AG09309 (cell line): ENCODE measurements at regions not wholly inside any gene's neighbourhood (a gene's known extent, or its start where the extent isn't known, plus 50 kb on each side); places are given as distances from the start of the nearest gene placed in this dataset.

Experiments
- DNase-seq: peaks from one replicate; pipeline ENCODE4 v3.0.0-alpha.2; 2010; ENCODE audit warnings: low read depth
- H3K4me3 ChIP-seq: 2 replicates; pipeline ENCODE4 v1.5.1; 2011; ENCODE audit warnings: mild to moderate bottlenecking, low read depth, low read length, moderate library complexity; ENCODE audit not compliant: control insufficient read depth
- TF ChIP-seq, protein P1 (sequence below): IDR thresholded peaks from 2 replicates; pipeline ENCODE4 v1.5.1; 2011; ENCODE audit warnings: mild to moderate bottlenecking, low read depth, low read length, inconsistent platforms; ENCODE audit not compliant: insufficient read depth, control insufficient read depth; ENCODE audit errors: missing control alignments

DNA sequence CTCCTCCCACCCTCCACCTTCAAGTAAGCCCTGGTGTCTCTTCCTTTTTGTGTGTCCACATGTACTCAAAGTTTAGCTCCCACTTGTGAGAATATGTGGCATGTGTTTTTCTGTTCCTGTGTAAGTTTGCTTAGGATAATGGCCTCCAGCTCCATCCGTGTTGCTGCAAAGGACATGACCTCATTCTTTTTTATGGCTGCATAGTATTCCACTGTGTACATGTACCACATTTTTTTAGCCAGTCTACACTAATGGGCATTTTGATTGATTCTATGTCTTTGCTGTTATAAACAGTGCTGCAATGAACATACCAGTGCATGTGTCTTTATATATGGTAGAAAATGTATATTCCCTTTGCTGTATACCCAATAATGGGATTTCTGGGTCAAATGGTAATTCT lies 710.9 kb downstream of the CCSER2 start:
- DNase-seq: no peak
- no peak overlapping the region for H3K4me3 ChIP-seq
- TF ChIP-seq, protein P1, sequence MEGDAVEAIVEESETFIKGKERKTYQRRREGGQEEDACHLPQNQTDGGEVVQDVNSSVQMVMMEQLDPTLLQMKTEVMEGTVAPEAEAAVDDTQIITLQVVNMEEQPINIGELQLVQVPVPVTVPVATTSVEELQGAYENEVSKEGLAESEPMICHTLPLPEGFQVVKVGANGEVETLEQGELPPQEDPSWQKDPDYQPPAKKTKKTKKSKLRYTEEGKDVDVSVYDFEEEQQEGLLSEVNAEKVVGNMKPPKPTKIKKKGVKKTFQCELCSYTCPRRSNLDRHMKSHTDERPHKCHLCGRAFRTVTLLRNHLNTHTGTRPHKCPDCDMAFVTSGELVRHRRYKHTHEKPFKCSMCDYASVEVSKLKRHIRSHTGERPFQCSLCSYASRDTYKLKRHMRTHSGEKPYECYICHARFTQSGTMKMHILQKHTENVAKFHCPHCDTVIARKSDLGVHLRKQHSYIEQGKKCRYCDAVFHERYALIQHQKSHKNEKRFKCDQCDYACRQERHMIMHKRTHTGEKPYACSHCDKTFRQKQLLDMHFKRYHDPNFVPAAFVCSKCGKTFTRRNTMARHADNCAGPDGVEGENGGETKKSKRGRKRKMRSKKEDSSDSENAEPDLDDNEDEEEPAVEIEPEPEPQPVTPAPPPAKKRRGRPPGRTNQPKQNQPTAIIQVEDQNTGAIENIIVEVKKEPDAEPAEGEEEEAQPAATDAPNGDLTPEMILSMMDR: no peak

DNA sequence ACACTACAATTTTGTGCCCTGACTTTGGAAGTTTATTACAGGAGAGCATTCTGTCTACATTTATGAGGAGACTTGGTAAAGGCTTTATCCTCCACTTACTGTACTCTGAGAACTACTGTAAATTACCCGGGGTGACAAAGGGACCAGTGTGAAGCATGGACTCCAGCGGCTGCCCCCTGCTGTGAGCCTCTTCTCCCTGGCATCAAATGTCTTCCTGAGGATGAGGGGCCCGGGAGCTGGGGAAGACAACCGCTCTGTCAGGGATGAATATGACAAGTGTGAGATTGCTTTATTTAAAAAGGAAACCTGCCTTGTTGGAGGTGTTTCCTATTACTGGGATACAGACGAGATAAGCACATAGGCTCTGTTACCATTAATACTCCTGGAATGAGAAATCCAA lies 714.8 kb downstream of the CCSER2 start:
- no peak for DNase-seq
- TF ChIP-seq, protein P1: no peak
- H3K4me3 ChIP-seq: no peak overlapping the region

DNA sequence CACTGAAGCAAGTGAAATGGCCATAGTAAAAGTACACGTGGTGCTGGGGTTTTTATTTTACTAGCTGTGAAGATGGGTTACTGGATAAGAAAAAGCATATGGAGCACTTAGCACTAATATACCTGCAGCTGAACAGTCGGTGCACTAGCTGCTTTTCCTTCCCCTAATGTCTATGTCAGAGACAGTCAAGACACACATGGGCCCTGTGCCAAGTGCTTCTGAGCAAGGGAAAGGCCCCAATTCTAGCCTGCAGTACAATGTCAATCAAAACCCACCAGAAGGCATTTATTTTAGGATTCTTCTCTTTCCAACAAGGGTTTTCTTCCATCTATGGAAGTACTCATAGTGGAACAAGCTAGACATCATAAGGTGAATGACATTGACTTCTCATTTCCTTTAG lies 716.7 kb downstream of the CCSER2 start:
- H3K4me3 ChIP-seq: no peak overlapping the region
- DNase-seq: no peak
- TF ChIP-seq, protein P1: no peak

DNA sequence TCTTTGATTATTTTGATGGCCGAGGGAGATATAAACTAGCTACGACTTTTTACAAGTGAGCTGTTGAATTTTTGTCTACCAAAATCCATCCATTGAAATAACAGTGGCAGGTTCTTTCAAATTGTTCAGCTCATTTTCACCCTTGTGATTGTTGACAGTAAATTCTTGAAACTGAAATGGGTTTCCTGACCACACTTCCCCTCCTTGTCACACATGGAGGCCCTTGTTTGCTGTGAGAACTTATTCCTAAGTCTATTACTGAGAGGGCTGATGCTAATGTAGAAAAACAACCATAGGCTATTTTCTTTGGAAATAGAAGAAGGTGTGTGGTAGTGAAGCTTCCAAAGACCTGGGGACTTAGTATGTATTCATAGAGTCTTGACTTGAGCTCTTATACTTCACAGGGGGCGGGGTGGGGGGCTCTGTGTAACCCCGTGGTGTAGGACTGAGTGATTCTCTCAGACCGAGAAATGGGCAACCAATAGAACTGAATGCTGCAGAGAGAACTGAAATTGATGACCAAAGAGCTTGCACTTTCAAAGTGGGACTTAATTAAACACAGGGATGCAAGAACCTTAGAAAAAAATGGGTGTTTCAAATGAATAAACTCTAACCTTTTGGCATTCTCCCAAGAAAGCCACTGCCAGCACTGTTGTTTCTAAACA lies 718.9 kb downstream of the CCSER2 start:
- DNase-seq: no peak
- TF ChIP-seq, protein P1: no peak
- H3K4me3 ChIP-seq: no peak overlapping the region

DNA sequence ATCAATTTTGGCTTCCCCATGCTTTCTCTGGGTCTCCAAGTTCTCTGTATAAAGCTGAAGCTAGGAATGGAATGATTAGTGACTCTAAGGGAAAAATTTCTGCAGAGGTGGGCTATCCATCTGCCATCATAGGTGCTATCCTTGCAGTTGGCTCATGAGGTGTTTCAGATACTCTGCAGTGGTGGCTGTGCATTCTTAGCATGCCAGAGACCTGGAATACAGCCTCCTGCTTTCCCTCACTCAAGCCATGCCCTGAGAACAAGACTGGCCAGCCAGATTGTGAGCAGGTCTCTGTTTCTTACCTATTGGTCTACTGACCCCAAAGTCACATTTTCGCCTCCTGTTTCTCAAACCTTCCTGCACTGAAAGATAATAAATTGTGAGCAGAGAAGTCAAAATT lies 719.6 kb downstream of the CCSER2 start:
- TF ChIP-seq, protein P1: no peak
- DNase-seq: no peak
- no peak overlapping the region for H3K4me3 ChIP-seq

DNA sequence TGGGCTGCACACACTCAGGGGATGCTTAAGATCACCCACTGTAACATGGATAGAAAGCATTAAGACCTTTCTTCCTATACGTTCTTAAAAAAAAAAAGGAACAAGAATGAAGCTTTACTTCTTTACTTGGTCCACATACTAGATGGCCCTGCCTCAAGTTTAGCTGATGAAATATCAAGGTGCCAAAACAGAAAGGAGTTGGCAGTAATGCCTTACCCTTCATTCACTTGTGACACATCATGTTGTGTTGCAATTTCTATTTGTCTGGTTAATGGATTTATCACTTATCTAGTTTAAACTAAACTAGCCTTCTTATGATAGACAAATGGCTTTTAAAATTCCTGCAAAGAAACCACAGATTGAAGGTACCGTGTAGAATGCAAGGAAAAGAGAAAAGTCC lies 720.3 kb downstream of the CCSER2 start:
- TF ChIP-seq, protein P1: no peak
- DNase-seq: no peak
- no peak overlapping the region for H3K4me3 ChIP-seq
